ENCODE measurements at regions not wholly inside any gene's neighbourhood (a gene's known extent, or its start where the extent isn't known, plus 50 kb on each side); places are given as distances from the start of the nearest gene placed in this dataset.
A peak's percentile ranks its signal among the peaks of the same experiment; 100 is the strongest.

DNA sequence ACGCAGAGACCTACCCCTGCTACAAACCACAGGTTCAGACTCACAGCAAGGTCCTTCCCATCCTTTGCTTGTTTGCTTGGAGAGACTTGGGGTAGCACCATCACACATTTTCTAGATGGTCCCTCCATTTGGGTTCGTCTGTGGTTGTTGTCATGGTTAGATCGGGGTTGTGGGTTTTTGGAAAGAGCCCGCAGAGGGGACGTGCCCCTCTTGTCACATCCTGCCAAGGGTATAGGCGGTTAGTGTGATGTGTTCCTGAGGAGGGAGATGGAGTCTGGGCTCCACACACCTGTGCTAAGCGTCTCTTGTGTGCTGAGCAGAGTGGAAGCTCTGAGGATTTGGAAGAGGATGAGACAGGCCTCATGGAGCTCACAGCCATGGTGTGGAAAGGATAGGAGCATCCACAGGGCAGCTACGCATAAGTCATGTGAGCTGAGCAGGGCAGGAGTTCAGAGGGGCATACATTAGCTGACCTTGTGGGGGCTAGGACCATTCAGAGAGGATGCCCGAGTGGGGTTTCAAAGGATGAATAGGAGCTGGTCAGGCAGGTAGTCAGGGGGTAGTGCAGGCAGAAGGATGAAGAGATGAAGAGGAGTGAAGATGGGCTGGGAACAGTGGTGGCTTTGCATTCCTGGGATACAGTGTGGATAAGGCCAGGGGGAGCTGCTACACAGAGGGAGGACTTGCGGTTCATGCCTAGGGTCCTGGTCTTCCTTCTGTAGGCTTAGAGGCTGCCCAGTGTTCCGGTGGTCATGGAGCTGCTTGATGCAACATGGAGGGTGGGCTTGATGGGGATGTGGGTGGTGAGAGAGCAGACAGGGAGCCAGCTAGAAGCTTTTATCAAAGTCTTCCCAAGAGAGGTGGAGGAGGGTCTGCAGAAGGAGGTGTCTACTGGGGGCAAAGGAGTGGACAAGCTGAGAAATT is 62.9 kb downstream of the ACKR3 start:
- Mint-ChIP-seq H3K4me3 (ENCODE audit: unreplicated experiment) (no peak overlapping the region), H3K27ac (ENCODE audit: unreplicated experiment) (no peak overlapping the region)

GRCh38 chr2:236633219-236633570 is 63.6 kb downstream of the ACKR3 start:
- H3K4me1 Mint-ChIP-seq (ENCODE audit: unreplicated experiment): no peaks in the 10 kb centered on the region
- no peak overlapping the region for H3K4me3 Mint-ChIP-seq (ENCODE audit: unreplicated experiment)
- TF ChIP-seq, protein P1, sequence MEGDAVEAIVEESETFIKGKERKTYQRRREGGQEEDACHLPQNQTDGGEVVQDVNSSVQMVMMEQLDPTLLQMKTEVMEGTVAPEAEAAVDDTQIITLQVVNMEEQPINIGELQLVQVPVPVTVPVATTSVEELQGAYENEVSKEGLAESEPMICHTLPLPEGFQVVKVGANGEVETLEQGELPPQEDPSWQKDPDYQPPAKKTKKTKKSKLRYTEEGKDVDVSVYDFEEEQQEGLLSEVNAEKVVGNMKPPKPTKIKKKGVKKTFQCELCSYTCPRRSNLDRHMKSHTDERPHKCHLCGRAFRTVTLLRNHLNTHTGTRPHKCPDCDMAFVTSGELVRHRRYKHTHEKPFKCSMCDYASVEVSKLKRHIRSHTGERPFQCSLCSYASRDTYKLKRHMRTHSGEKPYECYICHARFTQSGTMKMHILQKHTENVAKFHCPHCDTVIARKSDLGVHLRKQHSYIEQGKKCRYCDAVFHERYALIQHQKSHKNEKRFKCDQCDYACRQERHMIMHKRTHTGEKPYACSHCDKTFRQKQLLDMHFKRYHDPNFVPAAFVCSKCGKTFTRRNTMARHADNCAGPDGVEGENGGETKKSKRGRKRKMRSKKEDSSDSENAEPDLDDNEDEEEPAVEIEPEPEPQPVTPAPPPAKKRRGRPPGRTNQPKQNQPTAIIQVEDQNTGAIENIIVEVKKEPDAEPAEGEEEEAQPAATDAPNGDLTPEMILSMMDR (IDR thresholded peaks at IDR 0.05): no peak
- peaks cover 22% of the 10 kb centered on the region for H3K27me3 Mint-ChIP-seq (ENCODE audit: unreplicated experiment)
- H3K36me3 Mint-ChIP-seq (ENCODE audit: unreplicated experiment): no peaks in the 10 kb centered on the region
- H3K9me3 Mint-ChIP-seq (ENCODE audit: unreplicated experiment): no peaks in the 10 kb centered on the region
- no peak for DNase-seq (ENCODE audit: extremely low spot score, unreplicated experiment)
- no peak overlapping the region for H3K27ac Mint-ChIP-seq (ENCODE audit: unreplicated experiment)

More for the DNA sequence above, 62.9 kb downstream of the ACKR3 start:
- Mint-ChIP-seq H3K9me3 (ENCODE audit: unreplicated experiment) (no peaks in the 10 kb centered on the region), H3K36me3 (ENCODE audit: unreplicated experiment) (no peaks in the 10 kb centered on the region), H3K27me3 (ENCODE audit: unreplicated experiment) (peaks cover 22% of the 10 kb centered on the region), H3K4me1 (ENCODE audit: unreplicated experiment) (no peaks in the 10 kb centered on the region)
- DNase-seq (ENCODE audit: extremely low spot score, unreplicated experiment): peak; percentile 67
- TF ChIP-seq, protein P1 (IDR thresholded peaks at IDR 0.05): no peak

GRCh38 chr2:236633775-236634560 is 64.3 kb downstream of the ACKR3 start:
- TF ChIP-seq, protein P1 (IDR thresholded peaks at IDR 0.05): no peak
- Mint-ChIP-seq H3K4me1 (ENCODE audit: unreplicated experiment) (no peaks in the 10 kb centered on the region), H3K9me3 (ENCODE audit: unreplicated experiment) (no peaks in the 10 kb centered on the region), H3K36me3 (ENCODE audit: unreplicated experiment) (no peaks in the 10 kb centered on the region), H3K27ac (ENCODE audit: unreplicated experiment) (no peak overlapping the region), H3K4me3 (ENCODE audit: unreplicated experiment) (no peak overlapping the region), H3K27me3 (ENCODE audit: unreplicated experiment) (peaks cover 24% of the 10 kb centered on the region)
- peak; percentile 68 for DNase-seq (ENCODE audit: extremely low spot score, unreplicated experiment)

GRCh38 chr2:236636261-236636660 is 66.6 kb downstream of the ACKR3 start:
- H3K4me3 Mint-ChIP-seq (ENCODE audit: unreplicated experiment): no peak overlapping the region
- H3K9me3 Mint-ChIP-seq (ENCODE audit: unreplicated experiment): no peaks in the 10 kb centered on the region
- peak; percentile 69 for DNase-seq (ENCODE audit: extremely low spot score, unreplicated experiment)
- TF ChIP-seq, protein P1 (IDR thresholded peaks at IDR 0.05): no peak
- H3K4me1 Mint-ChIP-seq (ENCODE audit: unreplicated experiment): peaks cover 6% of the 10 kb centered on the region
- no peak overlapping the region for H3K27ac Mint-ChIP-seq (ENCODE audit: unreplicated experiment)
- peaks cover 22% of the 10 kb centered on the region for H3K27me3 Mint-ChIP-seq (ENCODE audit: unreplicated experiment)
- H3K36me3 Mint-ChIP-seq (ENCODE audit: unreplicated experiment): peaks cover 3% of the 10 kb centered on the region

Data from osteocyte (in vitro differentiated cells).